ENCODE measurements at regions not wholly inside any gene's neighbourhood (a gene's known extent, or its start where the extent isn't known, plus 50 kb on each side); places are given as distances from the start of the nearest gene placed in this dataset.
"Not testable (repeated sequence)": the region's sequence is repeated elsewhere in the genome, so short reads cannot be mapped to it uniquely, and the experiment has no call there.

DNA sequence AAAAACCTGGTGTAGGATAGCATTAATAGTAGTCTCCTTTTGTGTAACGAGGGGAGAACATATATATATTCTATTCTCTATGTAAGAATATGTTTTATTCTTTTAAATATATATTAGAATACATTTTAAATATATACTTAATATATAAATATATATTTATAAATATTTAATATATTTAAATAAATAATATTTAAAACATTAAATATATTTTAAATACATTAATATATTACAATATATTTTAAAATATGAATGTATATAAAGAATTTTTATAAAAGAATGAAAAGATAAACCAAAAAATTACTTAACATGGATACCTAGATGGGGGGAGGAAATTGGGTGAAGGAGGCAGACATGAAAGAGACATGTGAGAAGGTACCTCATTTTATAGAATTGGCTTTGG is 53.0 kb upstream of the ZNF831 start:
- DNase-seq = no peak
- no peaks in the 10 kb centered on the region for H3K27me3 ChIP-seq
- no peak overlapping the region for H3K4me3 ChIP-seq
- H3K36me3 ChIP-seq = no peaks in the 10 kb centered on the region
- H3K4me1 ChIP-seq = no peaks in the 10 kb centered on the region
- no peak overlapping the region for H3K27ac ChIP-seq
- H3K9me3 ChIP-seq (replicated peaks) = peaks cover 5% of the 10 kb centered on the region; the same call in 1 of the 2 replicates

DNA sequence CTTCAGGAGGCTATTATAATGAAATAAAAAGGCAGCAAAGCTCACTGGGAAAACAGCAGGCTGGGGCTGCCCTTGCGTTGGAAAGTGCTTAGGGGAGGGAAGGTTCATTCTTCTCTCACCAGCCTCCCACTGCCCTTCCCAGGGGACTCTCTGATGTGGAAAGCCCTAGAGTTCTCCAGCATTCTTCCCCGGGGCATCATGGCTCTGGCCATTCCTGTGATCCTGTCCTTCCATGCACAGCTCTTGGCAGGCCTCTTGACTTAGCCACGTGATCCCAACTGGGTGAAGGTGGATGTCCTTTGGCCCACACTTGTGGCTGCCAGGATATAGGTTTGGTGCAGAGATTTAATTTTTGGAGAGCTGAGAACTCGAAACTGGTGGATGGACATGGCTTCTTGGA is 58.0 kb upstream of the ZNF831 start:
- Histone ChIP-seq H3K9me3 (replicated peaks) (no peaks in the 10 kb centered on the region; the same call in 1 of the 2 replicates), H3K27ac (no peak overlapping the region), H3K36me3 (no peaks in the 10 kb centered on the region), H3K4me3 (no peak overlapping the region), H3K4me1 (no peaks in the 10 kb centered on the region), H3K27me3 (peaks cover 7% of the 10 kb centered on the region; the same call in 1 of the 2 replicates)
- DNase-seq = peak in 1 of 2 experiments; percentile 34

DNA sequence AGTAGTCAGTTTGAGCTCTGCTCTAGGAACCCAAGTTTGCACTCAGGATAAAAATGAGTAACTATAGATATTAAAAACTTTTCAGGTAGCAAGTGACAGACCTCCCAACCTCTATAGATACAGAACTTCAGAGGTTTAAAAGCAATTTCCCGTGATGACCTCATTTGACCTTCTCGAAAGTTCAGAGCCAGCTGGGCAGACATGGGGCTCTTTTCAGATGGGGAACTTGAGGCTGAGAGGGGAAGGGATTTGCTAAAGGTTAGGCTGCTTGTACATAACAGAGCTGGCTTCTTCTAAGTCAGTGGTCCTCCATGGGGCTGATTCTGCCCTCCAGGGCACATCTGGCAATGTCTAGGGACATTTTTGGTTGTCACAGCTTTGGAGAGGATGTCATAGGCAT is 58.8 kb upstream of the ZNF831 start:
- Histone ChIP-seq H3K4me1 (no peaks in the 10 kb centered on the region), H3K4me3 (no peak overlapping the region), H3K27ac (no peak overlapping the region), H3K36me3 (no peaks in the 10 kb centered on the region), H3K9me3 (replicated peaks) (no peaks in the 10 kb centered on the region; the same call in 1 of the 2 replicates), H3K27me3 (peaks cover 7% of the 10 kb centered on the region; the same call in 1 of the 2 replicates)
- DNase-seq = no peak

DNA sequence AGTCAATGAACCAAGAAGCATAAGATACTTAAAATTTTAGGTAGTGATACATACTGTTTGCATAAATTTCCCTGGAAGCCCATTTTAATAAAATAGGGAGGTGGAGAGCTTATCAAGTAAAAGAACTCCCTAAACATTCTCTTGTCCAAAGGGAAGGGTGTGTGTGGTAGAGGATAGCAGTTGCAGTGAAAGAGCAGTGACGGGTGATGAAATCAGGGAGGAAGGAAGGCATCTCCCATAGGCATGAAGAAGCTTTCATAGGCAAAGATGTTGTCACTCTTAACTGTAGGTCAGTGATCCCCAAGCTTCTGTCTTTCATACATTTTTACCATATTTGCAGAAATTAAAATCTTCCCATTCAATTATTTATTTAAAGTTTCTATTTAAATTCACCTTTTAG is 60.0 kb upstream of the ZNF831 start:
- H3K4me3 ChIP-seq = no peak overlapping the region
- no peak overlapping the region for H3K27ac ChIP-seq
- no peaks in the 10 kb centered on the region for H3K36me3 ChIP-seq
- no peaks in the 10 kb centered on the region for H3K4me1 ChIP-seq
- no peaks in the 10 kb centered on the region; the same call in 1 of the 2 replicates for H3K9me3 ChIP-seq (replicated peaks)
- H3K27me3 ChIP-seq = peaks cover 7% of the 10 kb centered on the region; the same call in 1 of the 2 replicates
- no peak for DNase-seq

DNA sequence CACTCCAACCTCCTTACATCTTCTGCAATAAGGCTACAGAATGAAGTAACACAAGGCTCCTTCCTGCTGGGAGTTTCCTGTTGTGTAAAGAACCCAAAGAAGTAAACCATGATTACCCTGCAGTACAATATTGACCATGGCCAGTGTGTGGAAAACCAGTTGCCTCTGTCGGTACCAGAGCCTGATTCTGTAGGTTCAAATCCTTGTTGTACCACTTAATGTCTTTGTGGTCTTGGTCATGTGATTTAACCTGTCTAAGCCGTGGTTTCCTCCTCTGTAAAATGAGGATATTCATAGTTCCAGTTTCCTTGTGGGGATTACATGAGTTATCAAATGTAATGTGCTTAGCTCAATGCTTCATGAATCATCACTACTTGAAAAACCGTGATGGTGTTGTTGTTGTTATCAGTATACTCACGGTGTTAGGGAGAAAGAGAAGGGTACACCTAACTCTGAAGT is 60.3 kb upstream of the PRELID3B start:
- Histone ChIP-seq H3K36me3 (no peaks in the 10 kb centered on the region), H3K27ac (no peak overlapping the region), H3K27me3 (peaks cover 7% of the 10 kb centered on the region; the same call in 1 of the 2 replicates), H3K9me3 (replicated peaks) (no peaks in the 10 kb centered on the region; the same call in 1 of the 2 replicates), H3K4me1 (no peaks in the 10 kb centered on the region), H3K4me3 (no peak overlapping the region)
- no peak for DNase-seq

DNA sequence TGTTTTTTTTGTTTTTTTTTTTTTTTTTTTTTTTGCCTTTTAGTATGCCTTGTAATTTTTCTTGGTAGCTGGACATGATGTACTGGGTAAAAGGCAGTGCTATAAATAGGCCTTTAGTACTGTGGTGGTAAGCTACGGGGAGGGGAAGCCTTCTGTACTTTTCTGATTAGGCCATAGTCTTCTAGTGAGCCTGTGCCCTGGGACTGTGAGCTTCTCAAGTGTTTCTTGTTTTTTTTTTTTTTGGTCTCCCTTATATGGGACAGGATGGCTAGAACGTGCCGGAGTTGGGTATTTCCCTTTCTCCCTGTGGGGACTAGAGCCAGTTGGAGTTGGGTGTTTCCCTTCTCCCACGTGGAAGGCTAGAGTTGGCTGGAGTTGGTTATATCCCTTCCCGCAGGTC is 59.4 kb upstream of the PRELID3B start:
- no peak overlapping the region for H3K4me3 ChIP-seq
- peaks cover 7% of the 10 kb centered on the region; the same call in 1 of the 2 replicates for H3K27me3 ChIP-seq
- no peaks in the 10 kb centered on the region for H3K4me1 ChIP-seq
- H3K9me3 ChIP-seq (replicated peaks) = no peaks in the 10 kb centered on the region; the same call in 1 of the 2 replicates
- H3K36me3 ChIP-seq = no peaks in the 10 kb centered on the region
- H3K27ac ChIP-seq = no peak overlapping the region
- no peak for DNase-seq

DNA sequence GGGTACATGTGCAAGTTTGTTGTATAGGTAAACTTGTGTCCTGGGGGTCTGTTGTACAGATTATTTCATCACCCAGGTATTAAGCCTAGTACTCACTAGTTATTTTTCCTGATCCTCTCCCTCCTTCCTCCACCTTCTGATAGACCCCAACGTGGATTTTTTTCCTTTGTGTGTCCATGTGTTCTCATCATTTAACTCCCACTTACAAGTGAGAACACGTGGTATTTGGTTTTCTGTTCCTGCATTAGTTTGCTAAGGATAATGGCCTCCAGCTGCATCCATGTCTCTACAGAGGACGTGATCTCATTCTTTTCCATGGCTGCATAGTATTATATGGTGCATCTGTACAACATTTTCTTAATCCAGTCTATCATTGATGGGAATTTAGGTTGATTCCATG is 57.3 kb upstream of the PRELID3B start:
- not testable (repeated sequence) for H3K4me3 ChIP-seq; DNase-seq; H3K4me1 ChIP-seq; H3K27me3 ChIP-seq; H3K27ac ChIP-seq; H3K9me3 ChIP-seq (replicated peaks); H3K36me3 ChIP-seq

DNA sequence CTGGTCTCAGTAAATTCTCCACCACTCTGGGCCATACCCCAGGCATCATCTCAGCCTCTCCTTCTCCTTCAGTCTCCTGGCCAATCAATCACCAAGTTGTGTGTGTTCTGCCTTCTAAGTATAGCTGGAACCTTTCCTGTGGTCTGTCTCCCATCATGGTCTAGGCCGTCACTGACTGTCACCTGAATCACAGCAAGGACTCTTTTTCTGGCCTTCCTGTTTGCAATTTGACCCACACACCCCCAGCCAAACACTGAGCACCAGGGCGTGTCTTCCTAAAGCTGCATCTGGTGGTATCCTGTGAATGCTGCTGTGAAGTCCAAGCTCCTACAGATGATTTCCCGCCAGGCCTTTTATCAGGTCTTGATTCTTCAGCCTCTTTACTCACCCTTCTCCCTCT is 52.6 kb upstream of the PRELID3B start:
- no peaks in the 10 kb centered on the region for H3K4me1 ChIP-seq
- peak in 1 of 2 experiments; percentile 29 for DNase-seq
- no peak overlapping the region for H3K4me3 ChIP-seq
- H3K9me3 ChIP-seq (replicated peaks) = no peaks in the 10 kb centered on the region
- no peaks in the 10 kb centered on the region for H3K27me3 ChIP-seq
- H3K27ac ChIP-seq = no peak overlapping the region
- no peaks in the 10 kb centered on the region for H3K36me3 ChIP-seq

DNA sequence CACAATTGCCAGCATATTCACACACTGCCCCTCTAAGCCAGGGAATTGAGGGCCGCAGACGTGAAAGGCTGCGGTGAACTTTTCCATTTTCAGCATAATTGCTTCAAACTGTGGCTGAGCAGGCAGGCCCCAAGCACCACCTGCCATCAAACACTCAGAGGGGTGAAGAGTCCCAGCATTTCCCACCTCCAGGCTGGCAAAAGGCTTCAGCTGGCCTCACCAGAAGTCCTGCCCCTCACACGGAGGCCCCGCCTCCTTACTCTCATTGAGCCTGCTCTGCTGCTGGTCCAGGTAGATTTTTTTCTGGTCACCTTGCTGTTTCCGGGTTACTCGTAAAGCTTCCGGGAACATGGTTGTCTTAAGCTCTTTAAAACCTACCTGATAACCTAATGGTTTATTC is 52.0 kb upstream of the PRELID3B start:
- no peak overlapping the region for H3K4me3 ChIP-seq
- peak in 1 of 2 experiments; percentile 62 for DNase-seq
- no peak overlapping the region for H3K27ac ChIP-seq
- H3K4me1 ChIP-seq = no peaks in the 10 kb centered on the region
- H3K36me3 ChIP-seq = no peaks in the 10 kb centered on the region
- H3K27me3 ChIP-seq = no peaks in the 10 kb centered on the region
- no peaks in the 10 kb centered on the region for H3K9me3 ChIP-seq (replicated peaks)
